Spleen (tissue), 7 donors: ENCODE measurements at regions not wholly inside any gene's neighbourhood (a gene's known extent, or its start where the extent isn't known, plus 50 kb on each side); places are given as distances from the start of the nearest gene placed in this dataset.

Experiments used
- POLR2A ChIP-seq, 3 donors: fragments of 450-650 bp; IDR thresholded peaks; one replicate each; pipeline ENCODE4 v1.5.1; 2017; ENCODE audit warnings: antibody characterized with exemption in 3 of 3, mild to moderate bottlenecking in 1 of 3
- POLR2AphosphoS5 ChIP-seq, 3 donors: sonication (generic); formaldehyde crosslinking; IDR thresholded peaks; one replicate each; pipeline ENCODE4 v1.5.1; 2017; ENCODE audit warnings: antibody characterized with exemption in 3 of 3
- TF ChIP-seq, protein P1 (sequence below), 11 experiments: fragments of 200-600 bp in 7 of 11; fragments of 450-650 bp in 4 of 11; sonication (generic) in 4 of 11; IDR thresholded peaks in 8 of 11; conservative IDR thresholded peaks in 3 of 11; 1 replicate in 7 of 11; 2 replicates in 4 of 11; pipeline versions ENCODE4 v1.4.0 to v1.8.0; 2016 to 2021; ENCODE audit warnings: antibody characterized with exemption in 11 of 11, inconsistent platforms in 4 of 11, mild to moderate bottlenecking in 1 of 11
- donor health status: DM: no; HTN: no; CAD: no; lungs with moderate emphysema.
- donor health status: DM: no; HTN: no; CAD: no.
- donor health status: DM: no; HTN: no; CAD: no.

- TF ChIP-seq, protein P1, sequence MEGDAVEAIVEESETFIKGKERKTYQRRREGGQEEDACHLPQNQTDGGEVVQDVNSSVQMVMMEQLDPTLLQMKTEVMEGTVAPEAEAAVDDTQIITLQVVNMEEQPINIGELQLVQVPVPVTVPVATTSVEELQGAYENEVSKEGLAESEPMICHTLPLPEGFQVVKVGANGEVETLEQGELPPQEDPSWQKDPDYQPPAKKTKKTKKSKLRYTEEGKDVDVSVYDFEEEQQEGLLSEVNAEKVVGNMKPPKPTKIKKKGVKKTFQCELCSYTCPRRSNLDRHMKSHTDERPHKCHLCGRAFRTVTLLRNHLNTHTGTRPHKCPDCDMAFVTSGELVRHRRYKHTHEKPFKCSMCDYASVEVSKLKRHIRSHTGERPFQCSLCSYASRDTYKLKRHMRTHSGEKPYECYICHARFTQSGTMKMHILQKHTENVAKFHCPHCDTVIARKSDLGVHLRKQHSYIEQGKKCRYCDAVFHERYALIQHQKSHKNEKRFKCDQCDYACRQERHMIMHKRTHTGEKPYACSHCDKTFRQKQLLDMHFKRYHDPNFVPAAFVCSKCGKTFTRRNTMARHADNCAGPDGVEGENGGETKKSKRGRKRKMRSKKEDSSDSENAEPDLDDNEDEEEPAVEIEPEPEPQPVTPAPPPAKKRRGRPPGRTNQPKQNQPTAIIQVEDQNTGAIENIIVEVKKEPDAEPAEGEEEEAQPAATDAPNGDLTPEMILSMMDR (IDR thresholded peaks at IDR 0.05 in 8 of 11, conservative IDR thresholded peaks at IDR 0.05 in 3 of 11), result no peak
- TF ChIP-seq POLR2A (IDR thresholded peaks at IDR 0.05), result no peak
- no peak for TF ChIP-seq POLR2AphosphoS5 (IDR thresholded peaks at IDR 0.05)
Measured at GRCh38 chr15:70314018-70314354, 216.3 kb upstream of the TLE3 start.
